ENCODE measurements at regions not wholly inside any gene's neighbourhood (a gene's known extent, or its start where the extent isn't known, plus 50 kb on each side); places are given as distances from the start of the nearest gene placed in this dataset.
A peak's percentile ranks its signal among the peaks of the same experiment; 100 is the strongest.

DNA sequence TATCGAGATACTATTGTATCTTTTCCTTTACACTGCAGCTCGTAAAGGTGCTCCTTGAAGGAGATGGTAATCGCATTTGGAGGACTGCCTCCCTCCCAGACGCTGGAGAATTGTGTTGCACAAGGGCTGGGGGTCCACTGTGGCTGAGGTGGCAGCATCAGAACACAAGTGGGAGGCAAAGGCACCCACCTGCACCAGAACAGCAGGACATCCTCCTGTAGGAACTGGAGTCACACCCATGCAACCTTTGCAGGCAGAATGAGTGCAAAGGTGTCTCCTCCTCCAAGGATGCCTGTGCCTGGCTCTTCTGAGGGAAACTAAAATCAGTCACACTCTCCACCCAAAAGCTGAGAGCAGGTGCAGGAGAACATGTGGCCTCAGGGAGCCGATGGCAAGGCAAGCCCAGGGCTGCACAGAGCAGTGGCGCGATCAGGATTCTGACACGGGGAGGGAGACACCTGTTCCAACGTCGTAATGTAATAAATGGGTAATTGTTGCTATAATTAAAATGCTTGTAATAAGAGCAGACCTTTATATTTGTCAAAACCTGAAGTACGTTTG, 1501.4 kb downstream of the TBC1D22A start:
- H3K27me3 ChIP-seq = peaks cover 0 to 66% (median 0%) of the 10 kb centered on the region in 3 donors
- no peaks in the 10 kb centered on the region for H3K4me1 ChIP-seq
- H3K36me3 ChIP-seq = no peaks in the 10 kb centered on the region
- DNase-seq = peak in 1 of 2 donors; percentile 3
- H3K4me3 ChIP-seq = no peak overlapping the region
- no peaks in the 10 kb centered on the region for H3K9me3 ChIP-seq
- WGBS, 5 donors = 80 to 83% (median 80%) methylated on average over 11 of the region's 11 CpGs
- no peak for TF ChIP-seq POLR2A (IDR thresholded peaks at IDR 0.05)
- TF ChIP-seq, protein P1, sequence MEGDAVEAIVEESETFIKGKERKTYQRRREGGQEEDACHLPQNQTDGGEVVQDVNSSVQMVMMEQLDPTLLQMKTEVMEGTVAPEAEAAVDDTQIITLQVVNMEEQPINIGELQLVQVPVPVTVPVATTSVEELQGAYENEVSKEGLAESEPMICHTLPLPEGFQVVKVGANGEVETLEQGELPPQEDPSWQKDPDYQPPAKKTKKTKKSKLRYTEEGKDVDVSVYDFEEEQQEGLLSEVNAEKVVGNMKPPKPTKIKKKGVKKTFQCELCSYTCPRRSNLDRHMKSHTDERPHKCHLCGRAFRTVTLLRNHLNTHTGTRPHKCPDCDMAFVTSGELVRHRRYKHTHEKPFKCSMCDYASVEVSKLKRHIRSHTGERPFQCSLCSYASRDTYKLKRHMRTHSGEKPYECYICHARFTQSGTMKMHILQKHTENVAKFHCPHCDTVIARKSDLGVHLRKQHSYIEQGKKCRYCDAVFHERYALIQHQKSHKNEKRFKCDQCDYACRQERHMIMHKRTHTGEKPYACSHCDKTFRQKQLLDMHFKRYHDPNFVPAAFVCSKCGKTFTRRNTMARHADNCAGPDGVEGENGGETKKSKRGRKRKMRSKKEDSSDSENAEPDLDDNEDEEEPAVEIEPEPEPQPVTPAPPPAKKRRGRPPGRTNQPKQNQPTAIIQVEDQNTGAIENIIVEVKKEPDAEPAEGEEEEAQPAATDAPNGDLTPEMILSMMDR (IDR thresholded peaks at IDR 0.05) = no peak
- TF ChIP-seq EP300 (IDR thresholded peaks at IDR 0.05) = no peak
- TF ChIP-seq POLR2AphosphoS5 (IDR thresholded peaks at IDR 0.05) = no peak
- no peak overlapping the region for H3K27ac ChIP-seq
- intact Hi-C loops (cut with DNase I; ENCODE audit: low total_unique reads) = no loop called here

DNA sequence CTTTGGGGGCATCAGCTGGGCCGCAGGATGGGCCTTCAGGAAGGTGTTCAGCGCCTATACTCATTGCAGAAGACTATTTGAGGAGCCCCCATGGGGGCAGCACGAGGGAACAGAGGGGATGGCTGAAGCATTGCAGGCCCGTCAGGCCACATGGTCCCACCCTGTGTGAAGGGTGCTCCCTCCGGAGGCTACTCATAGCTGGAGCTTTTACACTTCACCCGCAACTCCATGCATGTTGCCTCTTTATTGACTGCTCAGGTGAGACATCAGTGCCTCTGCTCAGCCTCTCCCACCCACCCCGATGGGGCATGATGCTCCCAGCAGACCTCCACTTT, 1500.9 kb downstream of the TBC1D22A start:
- H3K27me3 ChIP-seq = peaks cover 0 to 61% (median 0%) of the 10 kb centered on the region in 3 donors
- H3K4me3 ChIP-seq = no peak overlapping the region
- no peaks in the 10 kb centered on the region for H3K9me3 ChIP-seq
- no peak for TF ChIP-seq POLR2A (IDR thresholded peaks at IDR 0.05)
- no peaks in the 10 kb centered on the region for H3K4me1 ChIP-seq
- 75 to 84% (median 77%) methylated on average over 6 to 7 of the region's 7 CpGs for WGBS, 5 donors
- no peaks in the 10 kb centered on the region for H3K36me3 ChIP-seq
- H3K27ac ChIP-seq = no peak overlapping the region
- intact Hi-C loops (cut with DNase I; ENCODE audit: low total_unique reads) = no loop called here
- no peak for DNase-seq

DNA sequence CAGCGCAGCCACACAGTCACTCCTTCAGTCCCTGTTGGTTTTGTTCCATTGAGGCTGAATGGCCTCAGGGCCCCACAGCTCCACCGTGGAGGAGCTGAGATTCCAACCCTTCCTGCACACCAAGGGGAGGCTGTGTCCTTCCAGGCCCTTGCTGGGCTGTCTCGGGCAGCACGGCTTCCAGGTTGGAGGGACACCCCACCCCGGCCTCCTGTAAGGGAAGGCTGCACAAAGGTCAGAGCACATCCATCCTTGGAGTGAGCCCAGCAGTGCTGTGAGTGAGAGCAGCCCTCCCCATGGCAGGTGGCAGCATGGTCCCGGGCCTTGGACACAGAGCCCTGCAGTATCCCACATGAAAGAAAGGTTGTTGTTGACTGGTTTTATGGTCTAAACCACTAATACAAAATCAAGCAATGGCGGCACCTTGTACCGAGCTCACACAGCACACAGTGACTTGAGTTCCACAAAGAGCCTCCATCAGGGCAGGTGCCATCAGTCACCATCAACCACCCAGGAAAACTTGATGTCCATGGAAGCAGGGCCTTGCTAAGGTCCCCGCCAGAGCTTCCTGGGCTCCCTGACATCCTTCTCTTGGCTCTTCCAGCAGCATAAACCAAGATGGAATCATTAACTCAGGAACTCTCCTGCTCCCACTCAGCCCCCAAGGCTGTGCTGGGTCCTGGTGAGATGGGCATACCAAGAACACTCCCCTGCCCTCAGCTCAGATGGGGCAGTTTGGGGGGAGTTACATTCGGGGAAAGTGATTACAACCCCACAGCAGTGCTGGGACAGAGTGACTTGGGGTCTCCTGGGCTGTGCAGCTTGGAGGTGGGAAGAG, 1500.4 kb downstream of the TBC1D22A start:
- TF ChIP-seq EP300 (IDR thresholded peaks at IDR 0.05) = no peak
- TF ChIP-seq, protein P1 (IDR thresholded peaks at IDR 0.05) = no peak
- TF ChIP-seq POLR2A (IDR thresholded peaks at IDR 0.05) = no peak
- TF ChIP-seq POLR2AphosphoS5 (IDR thresholded peaks at IDR 0.05) = no peak
- no peak overlapping the region for H3K4me3 ChIP-seq
- H3K27ac ChIP-seq = no peak overlapping the region
- intact Hi-C loops (cut with DNase I; ENCODE audit: low total_unique reads) = no loop called here
- H3K36me3 ChIP-seq = no peaks in the 10 kb centered on the region
- peaks cover 0 to 55% (median 0%) of the 10 kb centered on the region in 3 donors for H3K27me3 ChIP-seq
- H3K9me3 ChIP-seq = no peaks in the 10 kb centered on the region
- DNase-seq = no peak
- no peaks in the 10 kb centered on the region for H3K4me1 ChIP-seq
- WGBS, 5 donors = 75 to 81% (median 78%) methylated on average over 7 to 10 of the region's 10 CpGs

DNA sequence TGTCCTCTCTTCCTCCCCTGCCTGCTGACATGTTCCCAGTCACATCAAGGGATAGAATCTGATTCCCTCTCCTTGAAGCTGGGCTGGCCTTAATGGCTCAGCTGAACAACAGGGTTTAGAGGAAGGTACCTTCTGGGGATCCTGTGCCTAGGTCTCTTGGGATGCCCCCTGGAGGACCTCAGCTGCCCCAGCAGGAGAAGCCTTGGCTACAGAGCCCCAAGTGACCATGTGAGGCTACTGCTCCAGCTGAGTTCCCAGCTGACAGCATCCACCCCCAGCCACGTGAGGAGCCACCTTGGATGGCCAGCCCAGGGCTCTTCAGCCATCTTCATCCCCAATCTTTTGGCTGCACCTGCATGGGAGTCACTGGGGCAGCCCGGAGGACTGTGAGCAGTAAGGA, 1499.3 kb downstream of the TBC1D22A start:
- DNase-seq = no peak
- Histone ChIP-seq H3K36me3 (no peaks in the 10 kb centered on the region), H3K9me3 (no peaks in the 10 kb centered on the region), H3K27ac (no peak overlapping the region), H3K4me1 (no peaks in the 10 kb centered on the region), H3K4me3 (no peak overlapping the region), H3K27me3 (peaks cover 0 to 52% (median 0%) of the 10 kb centered on the region in 3 donors)
- intact Hi-C loops (cut with DNase I; ENCODE audit: low total_unique reads) = no loop called here
- TF ChIP-seq, protein P1 (IDR thresholded peaks at IDR 0.05) = no peak
- TF ChIP-seq POLR2A (IDR thresholded peaks at IDR 0.05) = no peak
- no peak for TF ChIP-seq POLR2AphosphoS5 (IDR thresholded peaks at IDR 0.05)
- no peak for TF ChIP-seq EP300 (IDR thresholded peaks at IDR 0.05)
- 65 to 94% (median 80%) methylated on average over 2 of the region's 2 CpGs for WGBS, 5 donors
